ENCODE measurements at regions not wholly inside any gene's neighbourhood (a gene's known extent, or its start where the extent isn't known, plus 50 kb on each side); places are given as distances from the start of the nearest gene placed in this dataset.

DNA sequence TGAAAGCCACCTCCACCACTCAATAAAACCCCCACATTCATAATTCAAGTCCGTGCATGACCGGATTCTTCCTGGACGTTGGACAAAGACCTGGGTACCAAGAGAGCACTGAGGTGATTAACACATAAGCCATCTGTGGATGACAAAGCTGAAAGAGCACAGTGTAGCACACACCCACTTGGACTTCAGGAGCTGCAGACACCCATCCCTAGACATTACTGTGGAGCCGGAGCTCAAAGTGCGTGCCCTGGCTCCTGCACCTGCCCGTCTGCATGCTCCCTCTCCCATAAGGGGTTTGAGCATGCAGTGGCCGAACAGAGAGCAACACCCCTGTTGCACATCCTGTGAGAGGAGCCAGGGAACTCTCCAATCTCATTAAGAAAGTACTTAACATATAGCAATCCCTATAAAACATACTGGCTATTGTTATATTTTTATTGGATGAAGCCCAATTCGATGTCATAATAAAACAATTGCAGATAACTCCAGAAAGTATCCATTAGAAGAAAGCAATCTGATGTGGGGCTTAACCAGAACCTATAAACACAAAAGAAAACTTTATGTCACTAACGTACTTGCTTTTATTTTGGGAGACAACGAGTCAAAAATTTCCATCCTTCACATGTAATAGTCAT lies 1174.2 kb upstream of the C9orf72 start:
- no peak overlapping the region for H2AK5ac ChIP-seq (ENCODE audit: insufficient read length, low read length)
- WGBS (ENCODE audit: extremely low coverage, insufficient read length, low lambda C conversion rate): no CpG with 5 or more reads among the region's 10 CpGs
- no peak overlapping the region for H3K27ac ChIP-seq (ENCODE audit: insufficient read length, low read depth, low read length)
- H3K23ac ChIP-seq (ENCODE audit: insufficient read length, low read depth, low read length): no peak overlapping the region
- H3K27me3 ChIP-seq (ENCODE audit: insufficient read depth, low read length): no peaks in the 10 kb centered on the region
- no peak overlapping the region for H3K27ac Mint-ChIP-seq
- H3K79me1 ChIP-seq (ENCODE audit: insufficient read depth, low read depth, low read length, poor library complexity, severe bottlenecking): no peaks in the 10 kb centered on the region
- DNase-seq: no peak
- H3K4ac ChIP-seq (ENCODE audit: low read depth, low read length): no peak overlapping the region
- no peak overlapping the region for H2AFZ ChIP-seq (ENCODE audit: low read length)
- H3T11ph ChIP-seq (ENCODE audit: low read length): no peak overlapping the region
- H3K36me3 Mint-ChIP-seq (ENCODE audit: insufficient read depth in 1 of 3, low read depth in 3 of 3): peaks cover 3 to 16% (median 4%) of the 10 kb centered on the region in 3 experiments
- H2BK12ac ChIP-seq (ENCODE audit: insufficient read length, low read depth, low read length): no peak overlapping the region
- H3K9ac ChIP-seq (ENCODE audit: extremely low read depth, insufficient read length, low read length): no peak overlapping the region
- H3K79me2 ChIP-seq (ENCODE audit: insufficient read depth, low read length): no peaks in the 10 kb centered on the region
- H2BK5ac ChIP-seq (ENCODE audit: insufficient read length, low read length): no peak overlapping the region
- no peaks in the 10 kb centered on the region for H3K4me1 Mint-ChIP-seq
- no peaks in the 10 kb centered on the region for H3K4me1 ChIP-seq (ENCODE audit: insufficient read depth, low read length)
- no peak overlapping the region for H4K5ac ChIP-seq (ENCODE audit: insufficient read length, low read depth, low read length)
- no peaks in the 10 kb centered on the region for H4K20me1 ChIP-seq (ENCODE audit: control insufficient read depth, insufficient read depth, insufficient read length)
- no peaks in the 10 kb centered on the region for H3K27me3 Mint-ChIP-seq (ENCODE audit: low read depth)
- no peak overlapping the region for H3K4me3 Mint-ChIP-seq
- H3K14ac ChIP-seq (ENCODE audit: insufficient read depth, low read length): no peak overlapping the region
- no peak overlapping the region for H4K8ac ChIP-seq (replicated peaks; ENCODE audit: insufficient read length, low read depth, low read length)
- H2BK120ac ChIP-seq (ENCODE audit: low read depth, low read length, poor library complexity, severe bottlenecking): no peak overlapping the region
- no peaks in the 10 kb centered on the region for H3K9me3 ChIP-seq (ENCODE audit: control insufficient read depth, low read depth, low read length)
- no peak overlapping the region for H2BK20ac ChIP-seq (ENCODE audit: low read depth, low read length, poor library complexity, severe bottlenecking)
- H2BK15ac ChIP-seq (ENCODE audit: low read depth, low read length): no peak overlapping the region
- TF ChIP-seq, protein P1, sequence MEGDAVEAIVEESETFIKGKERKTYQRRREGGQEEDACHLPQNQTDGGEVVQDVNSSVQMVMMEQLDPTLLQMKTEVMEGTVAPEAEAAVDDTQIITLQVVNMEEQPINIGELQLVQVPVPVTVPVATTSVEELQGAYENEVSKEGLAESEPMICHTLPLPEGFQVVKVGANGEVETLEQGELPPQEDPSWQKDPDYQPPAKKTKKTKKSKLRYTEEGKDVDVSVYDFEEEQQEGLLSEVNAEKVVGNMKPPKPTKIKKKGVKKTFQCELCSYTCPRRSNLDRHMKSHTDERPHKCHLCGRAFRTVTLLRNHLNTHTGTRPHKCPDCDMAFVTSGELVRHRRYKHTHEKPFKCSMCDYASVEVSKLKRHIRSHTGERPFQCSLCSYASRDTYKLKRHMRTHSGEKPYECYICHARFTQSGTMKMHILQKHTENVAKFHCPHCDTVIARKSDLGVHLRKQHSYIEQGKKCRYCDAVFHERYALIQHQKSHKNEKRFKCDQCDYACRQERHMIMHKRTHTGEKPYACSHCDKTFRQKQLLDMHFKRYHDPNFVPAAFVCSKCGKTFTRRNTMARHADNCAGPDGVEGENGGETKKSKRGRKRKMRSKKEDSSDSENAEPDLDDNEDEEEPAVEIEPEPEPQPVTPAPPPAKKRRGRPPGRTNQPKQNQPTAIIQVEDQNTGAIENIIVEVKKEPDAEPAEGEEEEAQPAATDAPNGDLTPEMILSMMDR (conservative IDR thresholded peaks at IDR 0.05): no peak
- no peak overlapping the region for H3K18ac ChIP-seq (ENCODE audit: insufficient read length, low read depth, low read length)
- H4K91ac ChIP-seq (ENCODE audit: insufficient read length, low read depth, low read length): no peak overlapping the region
- no peaks in the 10 kb centered on the region for H3K23me2 ChIP-seq (ENCODE audit: insufficient read length, low read depth, low read length, poor library complexity, severe bottlenecking)
- H3K56ac ChIP-seq (ENCODE audit: insufficient read length, low read depth, low read length): no peak overlapping the region
- peaks cover 10 to 12% of the 10 kb centered on the region in 2 experiments for H3K9me3 Mint-ChIP-seq
- no peak overlapping the region for H3K4me2 ChIP-seq (ENCODE audit: insufficient read depth, insufficient read length, low read length)

Data from H9 (cell line).